Colonic mucosa (tissue), 4 donors: ENCODE measurements at regions not wholly inside any gene's neighbourhood (a gene's known extent, or its start where the extent isn't known, plus 50 kb on each side); places are given as distances from the start of the nearest gene placed in this dataset.

Experiments
- DNase-seq: peaks from one replicate; pipeline ENCODE4 v3.0.0-alpha.2; 2020
- H3K27ac ChIP-seq: fragments of 200-600 bp; one replicate; pipeline ENCODE4 v1.8.0; 2021
- H3K27me3 ChIP-seq: fragments of 200-600 bp; one replicate; pipeline ENCODE4 v1.8.0; 2021
- H3K36me3 ChIP-seq: fragments of 200-600 bp; one replicate; pipeline ENCODE4 v1.8.0; 2021
- H3K4me1 ChIP-seq: fragments of 200-600 bp; one replicate; pipeline ENCODE4 v1.8.0; 2021; ENCODE audit warnings: mild to moderate bottlenecking
- H3K4me3 ChIP-seq: fragments of 200-600 bp; one replicate; pipeline ENCODE4 v1.8.0; 2021
- H3K9ac ChIP-seq, 2 donors: one replicate each; pipeline ENCODE4 v1.7.0; 2013; ENCODE audit warnings: control low read depth in 2 of 2, low read depth in 2 of 2, low read length in 2 of 2
- H3K9me3 ChIP-seq: fragments of 200-600 bp; one replicate; pipeline ENCODE4 v1.8.0; 2021
- CTCF ChIP-seq: fragments of 200-600 bp; IDR thresholded peaks from one replicate; pipeline ENCODE4 v1.8.0; 2022; ENCODE audit warnings: antibody characterized with exemption, mild to moderate bottlenecking
- intact Hi-C: fragments of 100-400 bp; cut with DNase I; formaldehyde crosslinking; loops from one replicate; pipeline ENCODE4 v1.14.1; 2022
- donor health status: healthy.
- donor health status: DM: no; HTN: no; CAD: no.
- donor health status: DM: no; HTN: no; CAD: no.

GRCh38 chr15:29540479-29540878, 270.9 kb upstream of the NSMCE3 start:
- no peak for TF ChIP-seq CTCF
- intact Hi-C loops = no loop called here
- no peaks in the 10 kb centered on the region for H3K36me3 ChIP-seq
- no peak for DNase-seq
- no peaks in the 10 kb centered on the region for H3K9me3 ChIP-seq
- no peak overlapping the region for H3K9ac ChIP-seq
- H3K27ac ChIP-seq = no peak overlapping the region
- no peak overlapping the region for H3K4me3 ChIP-seq
- no peaks in the 10 kb centered on the region for H3K4me1 ChIP-seq
- H3K27me3 ChIP-seq = no peaks in the 10 kb centered on the region

GRCh38 chr15:29539736-29540135, 270.1 kb upstream of the NSMCE3 start:
- no peak for DNase-seq
- intact Hi-C loops = no loop called here
- Histone ChIP-seq H3K9me3 (no peaks in the 10 kb centered on the region), H3K9ac (no peak overlapping the region), H3K4me1 (no peaks in the 10 kb centered on the region), H3K27me3 (no peaks in the 10 kb centered on the region), H3K36me3 (no peaks in the 10 kb centered on the region), H3K4me3 (no peak overlapping the region), H3K27ac (no peak overlapping the region)
- TF ChIP-seq CTCF = no peak

- Histone ChIP-seq H3K27ac (no peak overlapping the region), H3K4me1 (no peaks in the 10 kb centered on the region), H3K4me3 (no peak overlapping the region), H3K9ac (no peak overlapping the region), H3K27me3 (no peaks in the 10 kb centered on the region), H3K9me3 (no peaks in the 10 kb centered on the region), H3K36me3 (no peaks in the 10 kb centered on the region)
- intact Hi-C loops = no loop called here
- peak; percentile 45 for DNase-seq
- no peak for TF ChIP-seq CTCF
Observed at GRCh38 chr15:29538044-29538443, 268.4 kb upstream of the NSMCE3 start.

GRCh38 chr15:29535952-29536351, 266.3 kb upstream of the NSMCE3 start:
- Histone ChIP-seq H3K4me3 (no peak overlapping the region), H3K27me3 (no peaks in the 10 kb centered on the region), H3K4me1 (no peaks in the 10 kb centered on the region), H3K36me3 (no peaks in the 10 kb centered on the region), H3K27ac (no peak overlapping the region), H3K9me3 (no peaks in the 10 kb centered on the region), H3K9ac (no peak overlapping the region)
- no peak for DNase-seq
- intact Hi-C loops = no loop called here
- TF ChIP-seq CTCF = no peak

- no peak for TF ChIP-seq CTCF
- H3K4me3 ChIP-seq = no peak overlapping the region
- H3K36me3 ChIP-seq = no peaks in the 10 kb centered on the region
- H3K27me3 ChIP-seq = no peaks in the 10 kb centered on the region
- intact Hi-C loops = no loop called here
- H3K4me1 ChIP-seq = no peaks in the 10 kb centered on the region
- no peak for DNase-seq
- H3K27ac ChIP-seq = no peak overlapping the region
- H3K9me3 ChIP-seq = no peaks in the 10 kb centered on the region
- H3K9ac ChIP-seq = no peak overlapping the region
Observed at GRCh38 chr15:29534378-29534777, 264.8 kb upstream of the NSMCE3 start.

- Histone ChIP-seq H3K9ac (no peak overlapping the region), H3K36me3 (no peaks in the 10 kb centered on the region), H3K4me3 (no peak overlapping the region), H3K4me1 (no peaks in the 10 kb centered on the region), H3K27ac (no peak overlapping the region), H3K9me3 (no peaks in the 10 kb centered on the region), H3K27me3 (no peaks in the 10 kb centered on the region)
- no peak for DNase-seq
- intact Hi-C loops = no loop called here
- no peak for TF ChIP-seq CTCF
Observed at GRCh38 chr15:29533647-29534046, 264.0 kb upstream of the NSMCE3 start.
